Amygdala (tissue), 56 donors: ENCODE measurements at regions not wholly inside any gene's neighbourhood (a gene's known extent, or its start where the extent isn't known, plus 50 kb on each side); places are given as distances from the start of the nearest gene placed in this dataset.

Experiments used
- DNase-seq, 56 donors: peaks; one replicate each; lab custom pipeline; 2025; lab: John Stamatoyannopoulos, UW

- DNase-seq, result no peak
These were observed 423.4 kb downstream of the ZIC1 start for GRCh38 chr3:147832611-147833010.

- DNase-seq, result no peak
These were observed 427.2 kb downstream of the ZIC1 start for GRCh38 chr3:147836330-147836729.

- no peak for DNase-seq
These were observed 429.5 kb downstream of the ZIC1 start for GRCh38 chr3:147838652-147839051.

- no peak for DNase-seq
These were observed 434.2 kb downstream of the ZIC1 start for GRCh38 chr3:147843331-147843730.

- no peak for DNase-seq
These were observed 437.1 kb downstream of the ZIC1 start for GRCh38 chr3:147846293-147846692.

- DNase-seq, result no peak
These were observed 437.8 kb downstream of the ZIC1 start for GRCh38 chr3:147846854-147847478.

GRCh38 chr3:147851062-147851461 is 441.9 kb downstream of the ZIC1 start:
- DNase-seq, result no peak

- no peak for DNase-seq
These were observed 445.4 kb downstream of the ZIC1 start for GRCh38 chr3:147854542-147854941.

GRCh38 chr3:147864754-147865354 is 455.7 kb downstream of the ZIC1 start:
- no peak for DNase-seq

- no peak for DNase-seq
These were observed 457.4 kb downstream of the ZIC1 start for GRCh38 chr3:147866561-147866960.

- no peak for DNase-seq
These were observed 463.4 kb downstream of the ZIC1 start for GRCh38 chr3:147872568-147872967.

GRCh38 chr3:147875498-147875897 is 466.3 kb downstream of the ZIC1 start:
- no peak for DNase-seq

- no peak for DNase-seq
These were observed 472.8 kb downstream of the ZIC1 start for GRCh38 chr3:147881933-147882332.

GRCh38 chr3:147886879-147887278 is 477.7 kb downstream of the ZIC1 start:
- DNase-seq, result no peak

- no peak for DNase-seq
These were observed 478.6 kb downstream of the ZIC1 start for GRCh38 chr3:147887797-147888196.

- no peak for DNase-seq
These were observed 480.9 kb downstream of the ZIC1 start for GRCh38 chr3:147890114-147890513.

GRCh38 chr3:147895509-147895908 is 486.3 kb downstream of the ZIC1 start:
- DNase-seq, result no peak

- no peak for DNase-seq
These were observed 491.7 kb downstream of the ZIC1 start for GRCh38 chr3:147900851-147901250.

GRCh38 chr3:147903026-147903425 is 493.9 kb downstream of the ZIC1 start:
- DNase-seq, result no peak

- no peak for DNase-seq
These were observed 495.3 kb downstream of the ZIC1 start for GRCh38 chr3:147904421-147904820.

GRCh38 chr3:147906285-147906684 is 497.1 kb downstream of the ZIC1 start:
- no peak for DNase-seq

- no peak for DNase-seq
These were observed 505.4 kb downstream of the ZIC1 start for GRCh38 chr3:147914532-147914931.

GRCh38 chr3:147915057-147915456 is 505.9 kb downstream of the ZIC1 start:
- no peak for DNase-seq
